Body of pancreas (tissue), 4 donors: ENCODE measurements at regions not wholly inside any gene's neighbourhood (a gene's known extent, or its start where the extent isn't known, plus 50 kb on each side); places are given as distances from the start of the nearest gene placed in this dataset.

Source experiments
- CTCF ChIP-seq, 7 experiments: fragments of 450-650 bp in 4 of 7; fragments of 200-600 bp in 3 of 7; sonication (generic) in 3 of 7; IDR thresholded peaks; one replicate each; pipeline ENCODE4 v1.5.1; 2016 to 2019; ENCODE audit warnings: antibody characterized with exemption in 7 of 7
- POLR2A ChIP-seq, 3 donors: fragments of 450-650 bp; IDR thresholded peaks; one replicate each; pipeline ENCODE4 v1.6.1; 2016; ENCODE audit warnings: antibody characterized with exemption in 3 of 3, mild to moderate bottlenecking in 2 of 3

GRCh38 chr11:70675697-70676374 lies 277.5 kb downstream of the CTTN start:
- no peak for TF ChIP-seq POLR2A (IDR thresholded peaks at IDR 0.05)
- no peak for TF ChIP-seq CTCF (IDR thresholded peaks at IDR 0.05)
